Left lung (tissue), 4 donors: ENCODE measurements at regions not wholly inside any gene's neighbourhood (a gene's known extent, or its start where the extent isn't known, plus 50 kb on each side); places are given as distances from the start of the nearest gene placed in this dataset.

ENCODE experiments used
- ATAC-seq: fragments of 200-7000 bp; cut with Tn5 transposase; one replicate; pipeline ENCODE4 v1.9.1; 2020; ENCODE audit warnings: moderate library complexity
- DNase-seq, 4 donors: peaks; one replicate each; pipeline ENCODE4 v3.0.0-alpha.2; 2013 to 2020
- H3K27ac ChIP-seq, 2 donors: fragments of 200-600 bp; sonication (generic) in 1 of 2; one replicate each; pipeline versions ENCODE4 v1.5.0 to v1.8.0; 2020 to 2021
- H3K27me3 ChIP-seq, 2 donors: fragments of 200-600 bp; sonication (generic) in 1 of 2; one replicate each; pipeline versions ENCODE4 v1.5.0 to v1.8.0; 2020 to 2021
- H3K36me3 ChIP-seq, 2 donors: fragments of 200-600 bp; sonication (generic) in 1 of 2; one replicate each; pipeline versions ENCODE4 v1.5.0 to v1.8.0; 2020 to 2021
- H3K4me1 ChIP-seq, 2 donors: fragments of 200-600 bp; one replicate each; pipeline ENCODE4 v1.8.0; 2021
- H3K4me3 ChIP-seq, 2 donors: fragments of 200-600 bp; sonication (generic) in 1 of 2; one replicate each; pipeline versions ENCODE4 v1.5.0 to v1.8.0; 2020 to 2021; ENCODE audit warnings: mild to moderate bottlenecking in 1 of 2
- H3K9me3 ChIP-seq, 2 donors: fragments of 200-600 bp; sonication (generic) in 1 of 2; one replicate each; pipeline versions ENCODE4 v1.5.0 to v1.8.0; 2020 to 2021
- CTCF ChIP-seq, 2 donors: fragments of 200-600 bp; sonication (generic) in 1 of 2; IDR thresholded peaks; one replicate each; pipeline versions ENCODE4 v1.5.0 to v1.8.0; 2021; ENCODE audit warnings: antibody characterized with exemption in 2 of 2
- intact Hi-C, 2 donors: fragments of 100-400 bp; cut with DNase I; formaldehyde crosslinking; loops; one replicate each; pipeline versions ENCODE4 v1.11.2 to v1.14.2; 2022
- donor health status: DM: no; HTN: yes; CAD: no.
- donor health status: DM: no; HTN: no; CAD: no.

DNA sequence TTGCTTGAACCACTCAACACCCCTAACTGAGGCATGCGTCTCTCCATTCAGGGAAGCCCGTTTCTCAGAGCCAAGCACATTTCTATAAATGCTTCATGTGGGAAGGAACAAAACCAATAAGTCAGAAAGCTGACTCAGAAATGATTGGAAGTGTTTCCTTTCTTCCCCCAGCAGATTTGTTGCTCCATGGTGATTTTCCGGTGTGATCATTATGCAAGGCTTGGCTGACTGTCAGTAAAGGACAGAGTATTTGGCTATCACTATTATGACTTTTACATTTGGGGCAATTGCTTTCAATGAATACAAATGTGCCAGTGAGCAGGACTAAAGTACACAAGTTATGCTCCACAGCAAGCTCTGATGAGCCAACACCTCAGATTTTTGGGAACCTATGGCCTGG lies 53.3 kb upstream of the ZC3H11B start:
- Histone ChIP-seq H3K4me3 (no peak overlapping the region), H3K27me3 (no peaks in the 10 kb centered on the region), H3K9me3 (no peaks in the 10 kb centered on the region), H3K4me1 (peaks cover 0 to 3% of the 10 kb centered on the region in 2 donors), H3K27ac (no peak overlapping the region), H3K36me3 (no peaks in the 10 kb centered on the region)
- DNase-seq (no peak), ATAC-seq (peak; percentile 53)
- no peak for TF ChIP-seq CTCF (IDR thresholded peaks at IDR 0.05)
- intact Hi-C loops: loop anchor here in 1 of 2 donors (10.0 kb wide), 1 partner anchor 1331 kb away; no protein-coding TSS in a partner anchor

DNA sequence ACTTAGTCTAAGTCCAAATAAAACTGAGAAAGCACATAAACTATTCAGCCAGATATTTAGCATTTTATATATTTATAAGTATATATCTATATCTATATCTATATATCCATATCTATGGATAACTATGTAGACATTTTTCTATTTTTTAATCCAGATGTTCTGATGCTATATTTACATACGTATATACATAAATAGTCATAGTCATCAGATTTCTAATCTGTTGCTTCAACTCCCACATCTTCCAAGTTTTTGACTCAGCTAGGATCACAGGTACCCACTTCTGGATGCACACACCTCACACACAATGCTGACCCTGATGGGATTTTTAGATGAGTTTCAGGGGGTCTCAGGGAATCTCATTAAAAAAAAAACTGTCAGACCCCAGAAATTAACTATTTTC lies 52.2 kb upstream of the ZC3H11B start:
- peaks cover 0 to 5% of the 10 kb centered on the region in 2 donors for H3K27me3 ChIP-seq
- ATAC-seq (no peak), DNase-seq (no peak)
- H3K4me3 ChIP-seq: no peak overlapping the region
- H3K36me3 ChIP-seq: no peaks in the 10 kb centered on the region
- no peak overlapping the region for H3K27ac ChIP-seq
- intact Hi-C loops: loop anchor here in 1 of 2 donors (10.0 kb wide), 1 partner anchor 1330 kb away; no protein-coding TSS in a partner anchor
- no peak for TF ChIP-seq CTCF (IDR thresholded peaks at IDR 0.05)
- peaks cover 0 to 11% of the 10 kb centered on the region in 2 donors for H3K4me1 ChIP-seq
- no peaks in the 10 kb centered on the region for H3K9me3 ChIP-seq

DNA sequence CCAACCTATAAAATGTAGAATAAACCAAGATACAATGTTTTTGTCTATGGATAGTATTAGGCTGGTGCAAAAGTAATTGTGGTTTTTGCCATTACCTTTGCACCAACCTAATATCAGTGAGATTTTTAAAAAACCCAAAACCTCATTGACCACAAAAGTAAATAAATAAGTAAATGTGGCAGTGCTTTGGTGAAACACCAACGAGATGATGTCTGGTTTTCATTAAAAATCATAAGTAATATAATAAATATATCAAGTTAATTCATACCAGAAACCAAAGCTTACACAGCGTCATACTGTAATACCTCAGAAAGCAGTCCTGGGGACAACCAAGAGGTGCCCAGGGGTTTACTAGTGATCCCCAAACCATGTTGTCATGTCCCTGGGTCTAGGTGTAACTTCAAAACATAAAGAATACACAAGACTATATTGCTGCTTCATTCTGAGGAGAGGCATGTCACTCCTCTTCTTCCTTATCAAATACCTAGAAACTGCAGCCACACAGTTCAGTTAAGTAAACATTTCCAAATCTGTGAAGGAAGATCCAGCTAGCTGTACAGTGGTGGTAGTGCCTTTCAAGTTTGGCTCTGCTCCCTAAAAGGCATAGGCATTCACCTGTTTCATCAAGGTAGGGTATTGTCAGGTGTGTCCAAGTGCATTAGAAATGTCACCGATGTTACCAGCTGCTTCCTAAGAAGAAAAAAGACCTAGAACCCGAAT lies 51.6 kb upstream of the ZC3H11B start:
- no peak for TF ChIP-seq CTCF (IDR thresholded peaks at IDR 0.05)
- Histone ChIP-seq H3K4me1 (peaks cover 0 to 11% of the 10 kb centered on the region in 2 donors), H3K36me3 (no peaks in the 10 kb centered on the region), H3K27ac (no peak overlapping the region), H3K9me3 (no peaks in the 10 kb centered on the region), H3K4me3 (no peak overlapping the region), H3K27me3 (peaks cover 0 to 5% of the 10 kb centered on the region in 2 donors)
- ATAC-seq (no peak), DNase-seq (no peak)
- intact Hi-C loops: loop anchor here in 1 of 2 donors (10.0 kb wide), 1 partner anchor 1330 kb away; no protein-coding TSS in a partner anchor
